ENCODE measurements at regions not wholly inside any gene's neighbourhood (a gene's known extent, or its start where the extent isn't known, plus 50 kb on each side); places are given as distances from the start of the nearest gene placed in this dataset.

GRCh38 chr18:51933903-51934302 lies 406.1 kb upstream of the DCC start:
- Histone ChIP-seq H3F3A (ENCODE audit: insufficient read depth, low read length) (no peaks in the 10 kb centered on the region), H3K4me3 (ENCODE audit: low read length) (no peak overlapping the region), H3K4me2 (ENCODE audit: low read depth, low read length) (no peak overlapping the region), H4K20me1 (ENCODE audit: insufficient read depth, low read length) (no peaks in the 10 kb centered on the region), H2AFZ (ENCODE audit: low read length) (no peak overlapping the region), H3K9ac (ENCODE audit: low read length) (no peak overlapping the region), H3K27me3 (replicated peaks; ENCODE audit: insufficient read depth, low read length) (no peaks in the 10 kb centered on the region), H3K79me2 (ENCODE audit: low read length) (no peaks in the 10 kb centered on the region), H3K9me3 (replicated peaks; ENCODE audit: insufficient read depth, low read length) (no peaks in the 10 kb centered on the region), H3K27ac (ENCODE audit: low read length) (no peak overlapping the region), H3K4me1 (ENCODE audit: low read length) (no peaks in the 10 kb centered on the region), H3K36me3 (replicated peaks; ENCODE audit: insufficient read depth, low read length) (no peaks in the 10 kb centered on the region), H3K9me2 (replicated peaks; ENCODE audit: insufficient read depth, low read length) (no peaks in the 10 kb centered on the region)
- no peak for DNase-seq
- TF ChIP-seq CTCF (IDR thresholded peaks at IDR 0.05; ENCODE audit: low read length) (no peak), EZH2phosphoT487 (IDR thresholded peaks at IDR 0.05; ENCODE audit: low read length) (no peak), EZH2 (optimal IDR thresholded peaks at IDR 0.05; ENCODE audit: low read depth, low read length) (no peak)

DNA sequence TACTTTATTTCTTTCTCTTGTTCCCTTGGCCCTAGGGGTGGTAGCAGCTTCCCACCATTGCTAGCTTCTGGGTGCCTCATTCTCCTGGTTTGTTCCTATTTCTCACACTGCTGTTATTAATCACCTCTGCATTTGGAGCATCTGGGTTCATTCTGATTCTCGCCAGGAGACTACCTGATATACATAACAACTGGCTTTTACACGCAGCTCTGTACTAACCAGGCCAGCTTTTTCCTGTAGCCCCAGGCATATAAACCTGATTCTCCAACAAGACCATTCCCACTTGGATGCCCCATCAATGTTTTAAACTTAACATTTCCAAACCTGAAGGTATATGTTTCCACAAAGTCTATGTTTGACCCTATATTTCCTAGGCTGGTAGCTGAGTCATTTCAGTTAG lies 403.9 kb upstream of the DCC start:
- no peaks in the 10 kb centered on the region for H4K20me1 ChIP-seq (ENCODE audit: insufficient read depth, low read length)
- no peak overlapping the region for H3K9ac ChIP-seq (ENCODE audit: low read length)
- H3K27me3 ChIP-seq (replicated peaks; ENCODE audit: insufficient read depth, low read length), result no peaks in the 10 kb centered on the region
- no peak overlapping the region for H3K27ac ChIP-seq (ENCODE audit: low read length)
- TF ChIP-seq CTCF (IDR thresholded peaks at IDR 0.05; ENCODE audit: low read length), result no peak
- no peak for TF ChIP-seq EZH2phosphoT487 (IDR thresholded peaks at IDR 0.05; ENCODE audit: low read length)
- TF ChIP-seq EZH2 (optimal IDR thresholded peaks at IDR 0.05; ENCODE audit: low read depth, low read length), result no peak
- no peaks in the 10 kb centered on the region for H3K36me3 ChIP-seq (replicated peaks; ENCODE audit: insufficient read depth, low read length)
- DNase-seq, result no peak
- H3K4me2 ChIP-seq (ENCODE audit: low read depth, low read length), result no peak overlapping the region
- no peaks in the 10 kb centered on the region for H3K9me3 ChIP-seq (replicated peaks; ENCODE audit: insufficient read depth, low read length)
- H3F3A ChIP-seq (ENCODE audit: insufficient read depth, low read length), result no peaks in the 10 kb centered on the region
- H3K79me2 ChIP-seq (ENCODE audit: low read length), result no peaks in the 10 kb centered on the region
- no peaks in the 10 kb centered on the region for H3K4me1 ChIP-seq (ENCODE audit: low read length)
- H3K9me2 ChIP-seq (replicated peaks; ENCODE audit: insufficient read depth, low read length), result no peaks in the 10 kb centered on the region
- H3K4me3 ChIP-seq (ENCODE audit: low read length), result no peak overlapping the region
- H2AFZ ChIP-seq (ENCODE audit: low read length), result no peak overlapping the region

- TF ChIP-seq CTCF (IDR thresholded peaks at IDR 0.05; ENCODE audit: low read length) (no peak), EZH2 (optimal IDR thresholded peaks at IDR 0.05; ENCODE audit: low read depth, low read length) (no peak), EZH2phosphoT487 (IDR thresholded peaks at IDR 0.05; ENCODE audit: low read length) (no peak)
- Histone ChIP-seq H3F3A (ENCODE audit: insufficient read depth, low read length) (no peaks in the 10 kb centered on the region), H4K20me1 (ENCODE audit: insufficient read depth, low read length) (no peaks in the 10 kb centered on the region), H3K79me2 (ENCODE audit: low read length) (no peaks in the 10 kb centered on the region), H3K9me3 (replicated peaks; ENCODE audit: insufficient read depth, low read length) (no peaks in the 10 kb centered on the region), H3K27me3 (replicated peaks; ENCODE audit: insufficient read depth, low read length) (no peaks in the 10 kb centered on the region), H2AFZ (ENCODE audit: low read length) (no peak overlapping the region), H3K9me2 (replicated peaks; ENCODE audit: insufficient read depth, low read length) (no peaks in the 10 kb centered on the region), H3K4me2 (ENCODE audit: low read depth, low read length) (no peak overlapping the region), H3K4me3 (ENCODE audit: low read length) (no peak overlapping the region), H3K4me1 (ENCODE audit: low read length) (no peaks in the 10 kb centered on the region), H3K9ac (ENCODE audit: low read length) (no peak overlapping the region), H3K36me3 (replicated peaks; ENCODE audit: insufficient read depth, low read length) (no peaks in the 10 kb centered on the region), H3K27ac (ENCODE audit: low read length) (no peak overlapping the region)
- no peak for DNase-seq
Observed at GRCh38 chr18:51941999-51942398, 398.0 kb upstream of the DCC start.
